SJCRH30 (cell line): ENCODE measurements at regions not wholly inside any gene's neighbourhood (a gene's known extent, or its start where the extent isn't known, plus 50 kb on each side); places are given as distances from the start of the nearest gene placed in this dataset.
A peak's percentile ranks its signal among the peaks of the same experiment; 100 is the strongest.

Experiments used
- DNase-seq, 2 experiments: peaks; one replicate each; pipeline ENCODE4 v3.0.0-alpha.2; 2015 to 2020
- H3K27ac ChIP-seq: fragments of 250-450 bp; sonication (Bioruptor Pico); 2 replicates; pipeline ENCODE4 v1.5.1; 2020; ENCODE audit warnings: mild to moderate bottlenecking, moderate library complexity
- H3K27me3 ChIP-seq: fragments of 250-450 bp; sonication (Bioruptor Pico); 2 replicates; pipeline ENCODE4 v1.5.1; 2020; ENCODE audit warnings: mild to moderate bottlenecking, moderate library complexity
- H3K36me3 ChIP-seq: fragments of 250-450 bp; sonication (Bioruptor Pico); 2 replicates; pipeline ENCODE4 v1.5.1; 2020; ENCODE audit warnings: mild to moderate bottlenecking, moderate library complexity
- H3K4me1 ChIP-seq: fragments of 250-450 bp; sonication (Bioruptor Pico); 2 replicates; pipeline ENCODE4 v1.5.1; 2020; ENCODE audit warnings: mild to moderate bottlenecking, moderate library complexity
- H3K4me3 ChIP-seq: fragments of 250-450 bp; sonication (Bioruptor Pico); 2 replicates; pipeline ENCODE4 v1.5.1; 2020; ENCODE audit warnings: mild to moderate bottlenecking, moderate library complexity
- H3K9me3 ChIP-seq: fragments of 250-450 bp; sonication (Bioruptor Pico); replicated peaks from 2 replicates; pipeline ENCODE4 v1.5.1; 2020; ENCODE audit warnings: mild to moderate bottlenecking, moderate library complexity

- H3K27ac ChIP-seq: no peak overlapping the region
- H3K4me3 ChIP-seq: no peak overlapping the region
- no peaks in the 10 kb centered on the region for H3K36me3 ChIP-seq
- H3K9me3 ChIP-seq: no peaks in the 10 kb centered on the region
- no peaks in the 10 kb centered on the region for H3K27me3 ChIP-seq
- DNase-seq: no peak
- H3K4me1 ChIP-seq: no peaks in the 10 kb centered on the region
Measured at GRCh38 chr18:72692086-72692485, 147.9 kb upstream of the CBLN2 start.

- H3K27ac ChIP-seq: no peak overlapping the region
- DNase-seq: no peak
- no peaks in the 10 kb centered on the region for H3K36me3 ChIP-seq
- H3K4me3 ChIP-seq: no peak overlapping the region
- no peaks in the 10 kb centered on the region for H3K4me1 ChIP-seq
- no peaks in the 10 kb centered on the region for H3K9me3 ChIP-seq
- H3K27me3 ChIP-seq: no peaks in the 10 kb centered on the region
Measured at GRCh38 chr18:72687736-72688135, 143.6 kb upstream of the CBLN2 start.

- H3K36me3 ChIP-seq: no peaks in the 10 kb centered on the region
- H3K27me3 ChIP-seq: no peaks in the 10 kb centered on the region
- H3K27ac ChIP-seq: no peak overlapping the region
- H3K4me1 ChIP-seq: no peaks in the 10 kb centered on the region
- H3K9me3 ChIP-seq: no peaks in the 10 kb centered on the region
- no peak for DNase-seq
- no peak overlapping the region for H3K4me3 ChIP-seq
Measured at GRCh38 chr18:72675394-72675793, 131.3 kb upstream of the CBLN2 start.

GRCh38 chr18:72674710-72675109 is 130.6 kb upstream of the CBLN2 start:
- DNase-seq: peak; percentile 49 to 54
- Histone ChIP-seq H3K27me3 (no peaks in the 10 kb centered on the region), H3K27ac (no peak overlapping the region), H3K4me1 (no peaks in the 10 kb centered on the region), H3K4me3 (no peak overlapping the region), H3K9me3 (no peaks in the 10 kb centered on the region), H3K36me3 (no peaks in the 10 kb centered on the region)

GRCh38 chr18:72673242-72673641 is 129.1 kb upstream of the CBLN2 start:
- no peaks in the 10 kb centered on the region for H3K9me3 ChIP-seq
- no peak for DNase-seq
- no peak overlapping the region for H3K4me3 ChIP-seq
- H3K27ac ChIP-seq: no peak overlapping the region
- no peaks in the 10 kb centered on the region for H3K27me3 ChIP-seq
- H3K36me3 ChIP-seq: no peaks in the 10 kb centered on the region
- no peaks in the 10 kb centered on the region for H3K4me1 ChIP-seq

- Histone ChIP-seq H3K4me1 (no peaks in the 10 kb centered on the region), H3K4me3 (no peak overlapping the region), H3K36me3 (no peaks in the 10 kb centered on the region), H3K9me3 (no peaks in the 10 kb centered on the region), H3K27ac (no peak overlapping the region), H3K27me3 (no peaks in the 10 kb centered on the region)
- DNase-seq: peak; percentile 6 to 54
Measured at GRCh38 chr18:72672364-72673184, 128.4 kb upstream of the CBLN2 start.

- no peak for DNase-seq
- no peak overlapping the region for H3K4me3 ChIP-seq
- H3K4me1 ChIP-seq: no peaks in the 10 kb centered on the region
- H3K27me3 ChIP-seq: no peaks in the 10 kb centered on the region
- H3K36me3 ChIP-seq: no peaks in the 10 kb centered on the region
- no peak overlapping the region for H3K27ac ChIP-seq
- H3K9me3 ChIP-seq: no peaks in the 10 kb centered on the region
Measured at GRCh38 chr18:72667932-72668331, 123.8 kb upstream of the CBLN2 start.

GRCh38 chr18:72652990-72653593 is 109.0 kb upstream of the CBLN2 start:
- Histone ChIP-seq H3K27me3 (no peaks in the 10 kb centered on the region), H3K36me3 (no peaks in the 10 kb centered on the region), H3K27ac (no peak overlapping the region), H3K4me1 (no peaks in the 10 kb centered on the region), H3K9me3 (no peaks in the 10 kb centered on the region), H3K4me3 (no peak overlapping the region)
- peak; percentile 39 to 70 for DNase-seq

- Histone ChIP-seq H3K36me3 (no peaks in the 10 kb centered on the region), H3K27me3 (no peaks in the 10 kb centered on the region), H3K9me3 (no peaks in the 10 kb centered on the region), H3K4me1 (no peaks in the 10 kb centered on the region), H3K4me3 (no peak overlapping the region), H3K27ac (no peak overlapping the region)
- no peak for DNase-seq
Measured at GRCh38 chr18:72651033-72651432, 106.9 kb upstream of the CBLN2 start.

- no peaks in the 10 kb centered on the region for H3K4me1 ChIP-seq
- no peaks in the 10 kb centered on the region for H3K36me3 ChIP-seq
- H3K9me3 ChIP-seq: no peaks in the 10 kb centered on the region
- H3K27ac ChIP-seq: no peak overlapping the region
- DNase-seq: no peak
- H3K27me3 ChIP-seq: no peaks in the 10 kb centered on the region
- H3K4me3 ChIP-seq: no peak overlapping the region
Measured at GRCh38 chr18:72648481-72648960, 104.4 kb upstream of the CBLN2 start.

- H3K27ac ChIP-seq: no peak overlapping the region
- H3K27me3 ChIP-seq: no peaks in the 10 kb centered on the region
- no peaks in the 10 kb centered on the region for H3K4me1 ChIP-seq
Measured at GRCh38 chr18:72648079-72648478, 103.9 kb upstream of the CBLN2 start.

GRCh38 chr18:72640557-72640956 is 96.4 kb upstream of the CBLN2 start:
- no peak for DNase-seq
- Histone ChIP-seq H3K36me3 (no peaks in the 10 kb centered on the region), H3K27ac (no peak overlapping the region), H3K27me3 (no peaks in the 10 kb centered on the region), H3K4me1 (no peaks in the 10 kb centered on the region), H3K9me3 (no peaks in the 10 kb centered on the region), H3K4me3 (no peak overlapping the region)

More at GRCh38 chr18:72648079-72648478, 103.9 kb upstream of the CBLN2 start:
- Histone ChIP-seq H3K4me3 (no peak overlapping the region), H3K36me3 (no peaks in the 10 kb centered on the region), H3K9me3 (no peaks in the 10 kb centered on the region)
- no peak for DNase-seq

- no peaks in the 10 kb centered on the region for H3K27me3 ChIP-seq
- H3K4me3 ChIP-seq: no peak overlapping the region
- DNase-seq: no peak
Measured at GRCh38 chr18:72638376-72638775, 94.2 kb upstream of the CBLN2 start.

GRCh38 chr18:72637721-72638120 is 93.6 kb upstream of the CBLN2 start:
- H3K9me3 ChIP-seq: no peaks in the 10 kb centered on the region
- H3K27ac ChIP-seq: no peak overlapping the region
- H3K4me3 ChIP-seq: no peak overlapping the region
- no peak for DNase-seq
- no peaks in the 10 kb centered on the region for H3K36me3 ChIP-seq
- no peaks in the 10 kb centered on the region for H3K4me1 ChIP-seq
- no peaks in the 10 kb centered on the region for H3K27me3 ChIP-seq

More at GRCh38 chr18:72638376-72638775, 94.2 kb upstream of the CBLN2 start:
- no peak overlapping the region for H3K27ac ChIP-seq
- no peaks in the 10 kb centered on the region for H3K36me3 ChIP-seq
- no peaks in the 10 kb centered on the region for H3K4me1 ChIP-seq
- no peaks in the 10 kb centered on the region for H3K9me3 ChIP-seq

- Histone ChIP-seq H3K4me1 (no peaks in the 10 kb centered on the region), H3K27ac (no peak overlapping the region), H3K9me3 (no peaks in the 10 kb centered on the region), H3K4me3 (no peak overlapping the region), H3K36me3 (no peaks in the 10 kb centered on the region), H3K27me3 (no peaks in the 10 kb centered on the region)
- DNase-seq: no peak
Measured at GRCh38 chr18:72637299-72637698, 93.2 kb upstream of the CBLN2 start.
